ENCODE measurements at regions not wholly inside any gene's neighbourhood (a gene's known extent, or its start where the extent isn't known, plus 50 kb on each side); places are given as distances from the start of the nearest gene placed in this dataset.

GRCh38 chr9:81384911-81385310, 304.4 kb downstream of the TLE1 start:
- H3K4me3 ChIP-seq (ENCODE audit: low read length): no peak overlapping the region
- H3K9me3 ChIP-seq (ENCODE audit: insufficient read depth, low read depth, low read length): no peaks in the 10 kb centered on the region
- peaks cover 5% of the 10 kb centered on the region; the same call in 1 of the 2 replicates for H3K4me1 ChIP-seq (ENCODE audit: insufficient read depth, low read length)
- H3K36me3 ChIP-seq (ENCODE audit: insufficient read depth, low read depth, low read length): no peaks in the 10 kb centered on the region
- no peaks in the 10 kb centered on the region for H3K27me3 ChIP-seq (ENCODE audit: insufficient read depth, low read length)
- H3K9ac ChIP-seq (ENCODE audit: low read depth, low read length): no peak overlapping the region
- H3K27ac ChIP-seq (ENCODE audit: low read length): no peak overlapping the region

- Histone ChIP-seq H3K9ac (ENCODE audit: low read depth, low read length) (no peak overlapping the region), H3K4me1 (ENCODE audit: insufficient read depth, low read length) (no peaks in the 10 kb centered on the region), H3K9me3 (ENCODE audit: insufficient read depth, low read depth, low read length) (no peaks in the 10 kb centered on the region), H3K27me3 (ENCODE audit: insufficient read depth, low read length) (no peaks in the 10 kb centered on the region), H3K4me3 (ENCODE audit: low read length) (no peak overlapping the region), H3K27ac (ENCODE audit: low read length) (no peak overlapping the region), H3K36me3 (ENCODE audit: insufficient read depth, low read depth, low read length) (no peaks in the 10 kb centered on the region)
Observed at GRCh38 chr9:81382281-81382680, 307.1 kb downstream of the TLE1 start.

- no peaks in the 10 kb centered on the region for H3K27me3 ChIP-seq (ENCODE audit: insufficient read depth, low read length)
- H3K9me3 ChIP-seq (ENCODE audit: insufficient read depth, low read depth, low read length): no peaks in the 10 kb centered on the region
- no peak overlapping the region for H3K4me3 ChIP-seq (ENCODE audit: low read length)
- no peak overlapping the region for H3K27ac ChIP-seq (ENCODE audit: low read length)
- no peaks in the 10 kb centered on the region for H3K4me1 ChIP-seq (ENCODE audit: insufficient read depth, low read length)
- no peak overlapping the region for H3K9ac ChIP-seq (ENCODE audit: low read depth, low read length)
- no peaks in the 10 kb centered on the region for H3K36me3 ChIP-seq (ENCODE audit: insufficient read depth, low read depth, low read length)
Observed at GRCh38 chr9:81381694-81382093, 307.7 kb downstream of the TLE1 start.

GRCh38 chr9:81380504-81381359, 308.6 kb downstream of the TLE1 start:
- Histone ChIP-seq H3K4me3 (ENCODE audit: low read length) (no peak overlapping the region), H3K9me3 (ENCODE audit: insufficient read depth, low read depth, low read length) (no peaks in the 10 kb centered on the region), H3K4me1 (ENCODE audit: insufficient read depth, low read length) (no peaks in the 10 kb centered on the region), H3K9ac (ENCODE audit: low read depth, low read length) (no peak overlapping the region), H3K36me3 (ENCODE audit: insufficient read depth, low read depth, low read length) (no peaks in the 10 kb centered on the region), H3K27me3 (ENCODE audit: insufficient read depth, low read length) (no peaks in the 10 kb centered on the region), H3K27ac (ENCODE audit: low read length) (no peak overlapping the region)

GRCh38 chr9:81379655-81380054, 309.7 kb downstream of the TLE1 start:
- Histone ChIP-seq H3K36me3 (ENCODE audit: insufficient read depth, low read depth, low read length) (no peaks in the 10 kb centered on the region), H3K4me3 (ENCODE audit: low read length) (no peak overlapping the region), H3K27ac (ENCODE audit: low read length) (no peak overlapping the region), H3K9ac (ENCODE audit: low read depth, low read length) (no peak overlapping the region), H3K27me3 (ENCODE audit: insufficient read depth, low read length) (no peaks in the 10 kb centered on the region), H3K4me1 (ENCODE audit: insufficient read depth, low read length) (0 out of 2 replicates have a peak, but pooled peaks cover 5% of the 10 kb centered on the region), H3K9me3 (ENCODE audit: insufficient read depth, low read depth, low read length) (no peaks in the 10 kb centered on the region)

GRCh38 chr9:81377921-81378320, 311.4 kb downstream of the TLE1 start:
- Histone ChIP-seq H3K36me3 (ENCODE audit: insufficient read depth, low read depth, low read length) (no peaks in the 10 kb centered on the region), H3K4me1 (ENCODE audit: insufficient read depth, low read length) (0 out of 2 replicates have a peak, but pooled peaks cover 5% of the 10 kb centered on the region), H3K9ac (ENCODE audit: low read depth, low read length) (no peak overlapping the region), H3K4me3 (ENCODE audit: low read length) (no peak overlapping the region), H3K9me3 (ENCODE audit: insufficient read depth, low read depth, low read length) (no peaks in the 10 kb centered on the region), H3K27ac (ENCODE audit: low read length) (no peak overlapping the region), H3K27me3 (ENCODE audit: insufficient read depth, low read length) (no peaks in the 10 kb centered on the region)

GRCh38 chr9:81377320-81377719, 312.0 kb downstream of the TLE1 start:
- H3K9ac ChIP-seq (ENCODE audit: low read depth, low read length): no peak overlapping the region
- H3K4me1 ChIP-seq (ENCODE audit: insufficient read depth, low read length): peaks cover 5% of the 10 kb centered on the region; the same call in 1 of the 2 replicates
- H3K36me3 ChIP-seq (ENCODE audit: insufficient read depth, low read depth, low read length): no peaks in the 10 kb centered on the region
- H3K27me3 ChIP-seq (ENCODE audit: insufficient read depth, low read length): no peaks in the 10 kb centered on the region
- no peak overlapping the region for H3K4me3 ChIP-seq (ENCODE audit: low read length)
- H3K27ac ChIP-seq (ENCODE audit: low read length): no peak overlapping the region
- H3K9me3 ChIP-seq (ENCODE audit: insufficient read depth, low read depth, low read length): no peaks in the 10 kb centered on the region

- H3K36me3 ChIP-seq (ENCODE audit: insufficient read depth, low read depth, low read length): no peaks in the 10 kb centered on the region
Observed at GRCh38 chr9:81375187-81376100, 313.9 kb downstream of the TLE1 start.

GRCh38 chr9:81374459-81375186, 314.7 kb downstream of the TLE1 start:
- H3K27me3 ChIP-seq (ENCODE audit: insufficient read depth, low read length): no peaks in the 10 kb centered on the region
- H3K4me3 ChIP-seq (ENCODE audit: low read length): no peak overlapping the region
- no peaks in the 10 kb centered on the region for H3K9me3 ChIP-seq (ENCODE audit: insufficient read depth, low read depth, low read length)
- H3K9ac ChIP-seq (ENCODE audit: low read depth, low read length): no peak overlapping the region
- no peaks in the 10 kb centered on the region for H3K36me3 ChIP-seq (ENCODE audit: insufficient read depth, low read depth, low read length)
- peaks cover 7% of the 10 kb centered on the region; the same call in 1 of the 2 replicates for H3K4me1 ChIP-seq (ENCODE audit: insufficient read depth, low read length)
- no peak overlapping the region for H3K27ac ChIP-seq (ENCODE audit: low read length)

More at GRCh38 chr9:81375187-81376100, 313.9 kb downstream of the TLE1 start:
- Histone ChIP-seq H3K27ac (ENCODE audit: low read length) (no peak overlapping the region), H3K4me1 (ENCODE audit: insufficient read depth, low read length) (peaks cover 7% of the 10 kb centered on the region; the same call in 1 of the 2 replicates), H3K27me3 (ENCODE audit: insufficient read depth, low read length) (no peaks in the 10 kb centered on the region), H3K9ac (ENCODE audit: low read depth, low read length) (no peak overlapping the region), H3K9me3 (ENCODE audit: insufficient read depth, low read depth, low read length) (no peaks in the 10 kb centered on the region), H3K4me3 (ENCODE audit: low read length) (no peak overlapping the region)

GRCh38 chr9:81373294-81373693, 316.1 kb downstream of the TLE1 start:
- H3K9ac ChIP-seq (ENCODE audit: low read depth, low read length): no peak overlapping the region
- no peaks in the 10 kb centered on the region for H3K36me3 ChIP-seq (ENCODE audit: insufficient read depth, low read depth, low read length)
- no peak overlapping the region for H3K27ac ChIP-seq (ENCODE audit: low read length)
- no peaks in the 10 kb centered on the region for H3K27me3 ChIP-seq (ENCODE audit: insufficient read depth, low read length)
- H3K9me3 ChIP-seq (ENCODE audit: insufficient read depth, low read depth, low read length): no peaks in the 10 kb centered on the region
- no peak overlapping the region for H3K4me3 ChIP-seq (ENCODE audit: low read length)
- H3K4me1 ChIP-seq (ENCODE audit: insufficient read depth, low read length): peaks cover 7% of the 10 kb centered on the region; the same call in 1 of the 2 replicates

GRCh38 chr9:81372628-81373191, 316.6 kb downstream of the TLE1 start:
- no peak overlapping the region for H3K9ac ChIP-seq (ENCODE audit: low read depth, low read length)
- H3K27ac ChIP-seq (ENCODE audit: low read length): no peak overlapping the region
- H3K4me3 ChIP-seq (ENCODE audit: low read length): no peak overlapping the region
- peaks cover 7% of the 10 kb centered on the region; the same call in 1 of the 2 replicates for H3K4me1 ChIP-seq (ENCODE audit: insufficient read depth, low read length)
- no peaks in the 10 kb centered on the region for H3K36me3 ChIP-seq (ENCODE audit: insufficient read depth, low read depth, low read length)
- H3K9me3 ChIP-seq (ENCODE audit: insufficient read depth, low read depth, low read length): no peaks in the 10 kb centered on the region
- H3K27me3 ChIP-seq (ENCODE audit: insufficient read depth, low read length): no peaks in the 10 kb centered on the region

Data from iPS-20b (cell line).